HG03378 (cell line): ENCODE measurements at regions not wholly inside any gene's neighbourhood (a gene's known extent, or its start where the extent isn't known, plus 50 kb on each side); places are given as distances from the start of the nearest gene placed in this dataset.

Source experiments
- ATAC-seq: cut with Tn5 transposase; IDR thresholded peaks from one replicate; pipeline ENCODE4 v1.9.1; 2021; ENCODE audit warnings: mild to moderate bottlenecking, moderate library complexity; ENCODE audit not compliant: unreplicated experiment

GRCh38 chr2:7452110-7452876, 535.1 kb downstream of the RNF144A start:
- no peak for ATAC-seq

- ATAC-seq = no peak
Observed at GRCh38 chr2:7454592-7454991, 537.4 kb downstream of the RNF144A start.

GRCh38 chr2:7456762-7457161, 539.5 kb downstream of the RNF144A start:
- no peak for ATAC-seq

DNA sequence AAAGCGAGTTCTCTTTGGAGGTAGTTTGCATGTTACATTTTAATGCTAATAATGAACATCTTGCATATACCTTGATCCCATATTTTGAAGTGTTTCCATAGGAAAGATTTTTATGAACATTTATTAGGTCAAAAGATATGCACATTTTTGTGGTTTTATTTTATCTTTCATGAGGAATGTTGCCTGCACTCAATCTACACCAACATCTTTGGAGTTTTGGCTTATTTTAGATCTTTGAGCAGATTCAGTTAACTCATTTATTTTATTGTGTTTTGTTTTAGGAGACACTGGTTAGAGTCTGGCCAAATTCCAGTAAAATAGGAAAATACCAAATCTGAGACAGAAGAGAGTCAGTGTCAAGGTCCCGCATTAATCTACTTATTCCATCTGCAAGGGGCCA, 540.9 kb downstream of the RNF144A start:
- no peak for ATAC-seq

GRCh38 chr2:7467782-7468447, 550.7 kb downstream of the RNF144A start:
- no peak for ATAC-seq

- ATAC-seq = no peak
Observed at GRCh38 chr2:7468448-7468828, 551.2 kb downstream of the RNF144A start.

DNA sequence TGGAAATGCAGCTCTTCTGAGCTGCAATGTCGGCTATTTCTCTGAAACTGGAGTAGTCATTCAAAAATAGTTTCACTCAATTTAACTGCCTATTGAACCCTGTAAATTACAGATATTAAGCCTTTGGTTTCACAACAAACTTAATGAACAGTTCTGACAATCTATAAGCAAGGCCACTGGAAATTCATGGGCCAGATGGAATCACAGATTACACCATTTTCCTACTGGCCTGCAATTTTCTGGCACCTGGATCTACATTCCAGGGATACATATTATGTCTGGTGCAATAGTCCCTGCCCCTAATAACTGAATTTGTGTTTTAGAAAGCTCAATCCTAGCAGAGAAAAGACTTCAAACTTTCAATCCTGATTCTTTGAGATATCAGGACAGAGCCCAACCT, 551.7 kb downstream of the RNF144A start:
- ATAC-seq = no peak

DNA sequence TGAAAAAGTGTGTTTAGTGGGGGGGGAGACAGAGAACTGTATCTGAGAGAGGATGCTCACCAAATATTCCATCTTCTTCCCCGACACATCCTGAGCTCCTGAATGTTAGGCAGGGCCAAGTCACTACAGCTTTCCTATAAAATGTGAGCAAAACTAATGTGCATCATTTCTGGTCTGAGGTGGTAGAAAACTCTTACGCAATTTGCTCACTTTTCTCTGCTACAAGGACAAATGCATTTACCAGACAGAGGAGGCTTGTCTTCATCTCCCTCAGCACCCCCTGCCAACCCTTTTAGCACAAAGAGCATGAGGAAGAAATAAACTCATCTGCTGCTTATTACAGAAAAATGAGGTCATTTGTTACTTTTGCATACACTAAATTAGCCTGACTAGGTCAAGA, 554.0 kb downstream of the RNF144A start:
- no peak for ATAC-seq

DNA sequence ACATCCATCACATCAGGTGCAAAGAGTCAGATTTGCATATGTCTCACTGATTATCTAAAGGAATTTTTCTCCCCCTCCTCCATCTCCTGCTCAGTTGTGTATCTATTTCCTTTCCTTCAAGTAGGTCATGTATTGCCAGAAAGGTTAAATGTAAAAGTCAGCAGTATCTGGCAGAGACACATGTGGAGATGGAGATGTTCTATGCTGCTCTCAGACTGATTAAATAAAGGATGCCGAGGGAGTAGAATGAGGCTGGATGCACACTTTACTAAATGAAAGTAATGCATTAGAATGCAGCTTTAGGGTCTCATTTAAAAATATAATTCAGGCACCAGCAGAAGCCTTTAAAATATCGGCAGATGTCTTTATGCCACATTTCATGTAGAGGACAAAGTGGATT, 555.3 kb downstream of the RNF144A start:
- ATAC-seq = no peak

GRCh38 chr2:7473135-7473771, 556.0 kb downstream of the RNF144A start:
- no peak for ATAC-seq

GRCh38 chr2:7476371-7476770, 559.2 kb downstream of the RNF144A start:
- ATAC-seq = no peak

- no peak for ATAC-seq
Observed at GRCh38 chr2:7479603-7480002, 562.4 kb downstream of the RNF144A start.

DNA sequence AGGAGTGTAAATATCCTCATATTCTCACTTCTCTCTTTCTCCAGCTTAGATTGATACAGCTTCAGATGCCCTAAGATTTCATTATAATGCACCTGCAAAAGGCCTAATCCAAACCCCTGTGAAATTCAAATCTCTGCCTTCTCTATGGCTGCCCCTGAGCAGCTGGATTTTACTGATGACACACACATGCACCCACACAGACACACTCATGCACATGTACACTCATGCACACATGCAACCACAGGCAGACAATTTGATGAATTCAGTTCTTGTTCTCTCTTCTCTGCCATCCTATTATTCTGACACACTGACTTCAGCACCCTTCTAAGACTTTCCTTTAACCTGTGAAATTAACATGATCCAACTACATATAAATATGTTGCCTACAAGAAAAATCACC, 563.2 kb downstream of the RNF144A start:
- ATAC-seq = no peak

DNA sequence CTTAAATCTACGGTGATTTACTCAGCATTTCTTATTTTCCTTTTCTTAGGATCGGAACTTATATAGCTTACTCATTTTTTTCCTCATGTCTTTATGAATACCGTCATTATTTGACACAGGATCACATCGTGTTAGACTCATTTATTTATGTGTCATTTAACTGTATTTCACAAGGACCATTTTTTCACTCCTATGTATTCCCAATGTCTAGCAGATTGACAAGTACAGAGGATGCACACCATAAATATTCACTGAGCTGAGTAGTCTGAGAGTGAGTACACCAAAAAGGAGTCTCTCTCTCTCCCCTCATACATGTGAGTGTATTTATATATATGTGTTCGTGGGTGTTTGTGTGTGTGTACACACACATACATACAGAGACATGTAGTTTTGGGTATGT, 573.5 kb downstream of the RNF144A start:
- no peak for ATAC-seq

DNA sequence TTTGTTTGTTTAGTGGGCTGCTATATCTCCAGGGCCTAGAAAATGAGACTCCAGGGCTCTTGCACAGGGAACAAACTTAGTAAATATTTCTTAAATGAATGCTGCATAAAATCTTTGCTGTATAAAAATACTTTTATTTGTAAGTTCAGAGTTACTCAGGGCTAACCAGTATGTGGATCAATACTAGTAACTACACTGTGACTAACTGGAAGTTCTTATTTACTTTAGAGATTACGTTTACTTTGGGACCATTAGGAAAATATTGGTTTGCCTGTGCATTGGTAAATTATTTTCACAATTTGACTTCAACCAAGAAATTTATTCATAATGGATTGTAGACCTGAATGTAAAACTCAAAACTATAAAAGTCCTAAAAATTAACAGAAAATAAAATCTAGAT, 575.5 kb downstream of the RNF144A start:
- ATAC-seq = no peak

- no peak for ATAC-seq
Observed at GRCh38 chr2:7497178-7497577, 580.0 kb downstream of the RNF144A start.

- ATAC-seq = no peak
Observed at GRCh38 chr2:7499018-7499417, 581.8 kb downstream of the RNF144A start.

DNA sequence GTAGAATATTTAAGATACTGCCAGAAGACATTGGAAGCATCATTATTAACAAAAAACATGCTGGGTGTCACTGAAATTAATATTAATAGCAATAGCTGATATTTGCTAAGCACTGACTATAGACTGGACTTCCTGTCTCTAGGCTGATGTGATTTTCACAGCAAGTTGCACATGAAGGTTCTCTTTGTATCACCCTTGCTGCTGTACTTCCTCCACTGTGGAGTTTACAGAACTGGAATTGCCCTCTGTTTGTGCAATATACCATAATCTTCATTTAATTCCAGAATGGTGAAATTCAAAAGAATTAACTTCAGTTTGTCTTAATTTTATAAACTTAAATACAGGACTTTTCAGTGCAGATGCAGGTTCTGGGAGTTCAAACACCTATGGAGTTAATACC, 585.1 kb downstream of the RNF144A start:
- no peak for ATAC-seq

DNA sequence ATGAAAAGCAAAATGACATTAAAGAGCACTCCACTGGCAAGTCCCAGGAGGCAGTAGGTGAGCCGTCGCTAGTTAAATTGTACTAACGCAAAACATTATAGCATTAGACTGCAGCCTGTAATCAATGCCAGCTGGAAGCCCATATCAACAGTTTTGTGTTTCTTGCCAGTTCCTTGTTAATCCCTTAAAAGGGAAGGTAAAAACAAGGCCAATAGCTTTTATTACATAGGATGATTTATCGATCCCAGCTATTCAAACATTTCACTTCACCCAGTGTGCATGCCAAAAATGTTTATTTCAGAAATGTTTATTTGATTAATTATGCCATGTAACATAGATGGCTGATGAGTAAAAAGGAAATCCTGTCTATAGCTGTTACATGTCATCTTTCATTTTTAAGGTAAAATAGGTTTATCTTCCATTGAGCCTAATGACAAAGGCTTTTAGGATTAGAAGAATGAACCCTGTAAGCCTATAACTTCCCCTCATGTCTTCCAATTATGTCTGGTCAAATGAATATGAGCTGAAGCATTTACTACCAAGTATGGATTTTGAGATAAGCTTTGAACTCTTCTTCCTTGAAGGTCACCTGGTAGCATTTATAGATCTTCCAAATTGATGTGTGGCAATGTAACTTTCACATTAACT, 591.2 kb downstream of the RNF144A start:
- ATAC-seq = no peak

DNA sequence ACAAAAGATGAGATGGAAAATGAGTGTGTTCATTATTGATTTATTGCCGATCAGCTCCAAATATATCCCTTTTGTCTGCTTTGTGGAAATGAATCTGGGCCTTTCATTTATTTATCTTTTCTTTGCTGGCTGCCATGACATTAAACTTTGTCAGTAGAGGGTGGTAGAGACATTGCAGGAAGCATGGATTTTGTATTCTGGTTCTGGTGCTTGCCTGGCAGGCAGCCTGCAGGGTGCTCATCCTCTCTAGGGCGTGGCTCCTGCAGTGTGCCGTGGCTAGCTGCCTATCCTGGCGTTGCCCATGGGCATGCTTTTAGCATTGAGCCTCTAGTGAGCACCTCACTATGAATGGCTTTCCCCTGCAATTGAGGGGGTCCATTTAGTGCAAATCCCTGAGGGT, 593.1 kb downstream of the RNF144A start:
- ATAC-seq = no peak

GRCh38 chr2:7513834-7514233, 596.6 kb downstream of the RNF144A start:
- no peak for ATAC-seq

- no peak for ATAC-seq
Observed at GRCh38 chr2:7515327-7515726, 598.1 kb downstream of the RNF144A start.
